ENCODE measurements at regions not wholly inside any gene's neighbourhood (a gene's known extent, or its start where the extent isn't known, plus 50 kb on each side); places are given as distances from the start of the nearest gene placed in this dataset.

DNA sequence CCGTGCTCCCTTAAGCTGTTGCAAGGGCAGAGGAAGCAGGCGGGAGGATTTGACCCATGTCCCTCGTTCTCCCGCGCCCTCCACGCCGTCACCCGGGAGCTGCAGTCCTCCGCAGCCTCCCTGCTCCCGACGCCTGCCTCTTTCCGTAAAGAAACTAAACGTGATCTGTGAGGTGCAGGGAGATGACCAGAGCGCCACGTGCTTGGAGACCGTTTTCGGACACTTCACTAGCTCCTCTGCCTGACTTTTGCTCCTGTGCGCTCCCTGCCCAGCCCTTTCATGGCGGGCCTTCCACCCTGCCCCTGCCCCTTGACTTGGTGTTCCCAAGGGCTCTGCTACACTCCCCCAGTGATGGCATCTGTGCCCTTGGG is 171.2 kb downstream of the LSM5 start:
- Histone ChIP-seq H4K20me1 (ENCODE audit: insufficient read depth, low read length) (no peaks in the 10 kb centered on the region), H3K4me2 (ENCODE audit: insufficient read depth, low read length) (peak overlapping the region; percentile 43), H2AFZ (ENCODE audit: low read length) (peak overlapping the region; percentile 22), H3K36me3 (ENCODE audit: insufficient read depth, low read length) (no peaks in the 10 kb centered on the region), H3K4me1 (ENCODE audit: insufficient read depth, low read length) (no peaks in the 10 kb centered on the region), H3K4me3 (ENCODE audit: insufficient read depth, low read length) (peak overlapping the region; percentile 19), H3K27ac (ENCODE audit: low read depth, low read length) (no peak overlapping the region), H3K79me2 (ENCODE audit: insufficient read depth, low read length) (no peaks in the 10 kb centered on the region), H3K27me3 (ENCODE audit: insufficient read depth, low read length) (peaks cover 10% of the 10 kb centered on the region), H3K9me3 (ENCODE audit: low read depth, low read length) (no peaks in the 10 kb centered on the region)
- TF ChIP-seq, protein P1, sequence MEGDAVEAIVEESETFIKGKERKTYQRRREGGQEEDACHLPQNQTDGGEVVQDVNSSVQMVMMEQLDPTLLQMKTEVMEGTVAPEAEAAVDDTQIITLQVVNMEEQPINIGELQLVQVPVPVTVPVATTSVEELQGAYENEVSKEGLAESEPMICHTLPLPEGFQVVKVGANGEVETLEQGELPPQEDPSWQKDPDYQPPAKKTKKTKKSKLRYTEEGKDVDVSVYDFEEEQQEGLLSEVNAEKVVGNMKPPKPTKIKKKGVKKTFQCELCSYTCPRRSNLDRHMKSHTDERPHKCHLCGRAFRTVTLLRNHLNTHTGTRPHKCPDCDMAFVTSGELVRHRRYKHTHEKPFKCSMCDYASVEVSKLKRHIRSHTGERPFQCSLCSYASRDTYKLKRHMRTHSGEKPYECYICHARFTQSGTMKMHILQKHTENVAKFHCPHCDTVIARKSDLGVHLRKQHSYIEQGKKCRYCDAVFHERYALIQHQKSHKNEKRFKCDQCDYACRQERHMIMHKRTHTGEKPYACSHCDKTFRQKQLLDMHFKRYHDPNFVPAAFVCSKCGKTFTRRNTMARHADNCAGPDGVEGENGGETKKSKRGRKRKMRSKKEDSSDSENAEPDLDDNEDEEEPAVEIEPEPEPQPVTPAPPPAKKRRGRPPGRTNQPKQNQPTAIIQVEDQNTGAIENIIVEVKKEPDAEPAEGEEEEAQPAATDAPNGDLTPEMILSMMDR (IDR thresholded peaks at IDR 0.05; ENCODE audit: extremely low read depth, low read depth, low read length): no peak
- no peak for DNase-seq (ENCODE audit: insufficient read length, low spot score, missing footprints)

DNA sequence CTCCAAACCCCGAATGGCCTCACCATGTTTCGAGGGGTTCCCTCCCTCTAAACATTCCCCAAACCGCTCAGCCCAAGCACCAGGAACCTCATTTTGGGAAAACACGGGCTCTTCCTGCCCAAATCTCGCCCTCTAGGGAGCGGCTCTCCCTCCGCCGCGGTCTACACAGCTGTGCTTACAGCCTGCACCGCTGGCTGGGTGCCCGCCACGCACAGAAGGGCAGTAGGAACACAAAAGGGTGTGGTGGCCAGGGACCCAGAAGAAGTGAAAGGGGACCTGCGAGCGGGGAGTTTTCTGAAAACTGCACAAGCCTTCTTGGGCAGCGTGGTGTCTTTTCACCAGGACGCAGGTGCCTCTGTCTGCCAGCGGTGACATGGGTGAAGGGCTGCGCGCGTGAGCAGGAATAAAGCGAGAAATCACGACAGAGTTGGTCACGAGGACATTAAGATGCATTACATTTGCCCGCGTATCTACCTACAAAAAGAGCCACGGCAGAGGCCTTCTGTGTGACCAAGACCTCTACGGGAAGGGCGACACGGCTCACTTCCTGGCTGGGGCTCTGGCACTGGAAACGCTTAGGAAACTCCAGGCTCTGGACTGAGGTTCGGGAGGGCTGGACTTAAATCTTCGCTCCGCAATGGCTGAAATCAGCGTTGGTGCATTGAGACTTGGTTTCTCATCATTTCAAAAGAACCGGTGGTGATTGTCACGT is 171.7 kb downstream of the LSM5 start:
- DNase-seq (ENCODE audit: insufficient read length, low spot score, missing footprints): no peak
- H3K36me3 ChIP-seq (ENCODE audit: insufficient read depth, low read length): no peaks in the 10 kb centered on the region
- H3K9me3 ChIP-seq (ENCODE audit: low read depth, low read length): no peaks in the 10 kb centered on the region
- H3K27me3 ChIP-seq (ENCODE audit: insufficient read depth, low read length): peaks cover 10% of the 10 kb centered on the region
- H3K4me3 ChIP-seq (ENCODE audit: insufficient read depth, low read length): peak overlapping the region; percentile 19
- H3K4me2 ChIP-seq (ENCODE audit: insufficient read depth, low read length): peak overlapping the region; percentile 43
- H3K79me2 ChIP-seq (ENCODE audit: insufficient read depth, low read length): no peaks in the 10 kb centered on the region
- H3K4me1 ChIP-seq (ENCODE audit: insufficient read depth, low read length): no peaks in the 10 kb centered on the region
- TF ChIP-seq, protein P1 (IDR thresholded peaks at IDR 0.05; ENCODE audit: extremely low read depth, low read depth, low read length): no peak
- no peaks in the 10 kb centered on the region for H4K20me1 ChIP-seq (ENCODE audit: insufficient read depth, low read length)
- H2AFZ ChIP-seq (ENCODE audit: low read length): peak overlapping the region; percentile 22
- H3K27ac ChIP-seq (ENCODE audit: low read depth, low read length): no peak overlapping the region

DNA sequence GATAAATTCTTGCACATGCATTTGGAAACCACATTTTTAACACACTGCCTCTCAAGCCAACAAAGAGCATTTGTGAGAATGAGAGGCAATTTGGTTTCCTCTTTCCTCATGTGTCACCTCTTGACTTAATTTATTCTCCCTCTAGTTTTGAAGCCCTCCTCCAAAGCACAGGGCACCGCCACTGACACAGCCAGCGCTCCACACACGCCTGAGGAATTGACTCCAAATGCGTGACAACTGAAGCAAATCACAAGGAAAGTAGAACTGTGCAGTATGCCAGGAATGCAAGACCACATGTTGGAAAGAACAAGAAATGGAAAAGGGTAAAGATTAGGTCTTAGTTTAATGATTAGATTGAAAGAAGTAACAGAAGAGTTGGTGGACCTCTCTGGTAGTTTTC is 173.3 kb downstream of the LSM5 start:
- Histone ChIP-seq H3K4me2 (ENCODE audit: insufficient read depth, low read length) (no peak overlapping the region), H4K20me1 (ENCODE audit: insufficient read depth, low read length) (no peaks in the 10 kb centered on the region), H2AFZ (ENCODE audit: low read length) (no peak overlapping the region)

DNA sequence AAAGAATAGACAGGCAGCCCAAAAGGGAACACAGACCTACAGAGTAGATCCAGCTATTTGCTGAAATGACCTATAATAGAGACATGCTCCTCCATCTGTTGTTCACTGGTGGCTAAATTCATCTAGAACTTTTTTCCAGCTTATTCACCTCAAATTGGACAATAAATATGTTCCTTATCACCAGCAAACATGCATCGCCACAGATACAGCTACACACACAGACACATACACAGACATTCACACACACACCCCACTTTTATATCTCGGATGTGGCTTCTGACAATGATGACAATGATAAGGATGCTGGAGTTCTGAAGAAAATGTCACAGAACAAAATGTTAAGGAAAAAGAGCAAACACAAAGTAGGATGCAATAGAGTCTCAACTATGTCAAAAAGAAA is 175.4 kb downstream of the LSM5 start:
- TF ChIP-seq, protein P1 (IDR thresholded peaks at IDR 0.05; ENCODE audit: extremely low read depth, low read depth, low read length): no peak
- no peak overlapping the region for H3K27ac ChIP-seq (ENCODE audit: low read depth, low read length)
- no peak for DNase-seq (ENCODE audit: insufficient read length, low spot score, missing footprints)

More for the DNA sequence above, 173.3 kb downstream of the LSM5 start:
- H3K9me3 ChIP-seq (ENCODE audit: low read depth, low read length): no peaks in the 10 kb centered on the region
- TF ChIP-seq, protein P1 (IDR thresholded peaks at IDR 0.05; ENCODE audit: extremely low read depth, low read depth, low read length): no peak
- peaks cover 10% of the 10 kb centered on the region for H3K27me3 ChIP-seq (ENCODE audit: insufficient read depth, low read length)
- no peaks in the 10 kb centered on the region for H3K36me3 ChIP-seq (ENCODE audit: insufficient read depth, low read length)
- no peak for DNase-seq (ENCODE audit: insufficient read length, low spot score, missing footprints)
- no peaks in the 10 kb centered on the region for H3K79me2 ChIP-seq (ENCODE audit: insufficient read depth, low read length)
- no peak overlapping the region for H3K4me3 ChIP-seq (ENCODE audit: insufficient read depth, low read length)
- no peaks in the 10 kb centered on the region for H3K4me1 ChIP-seq (ENCODE audit: insufficient read depth, low read length)
- H3K27ac ChIP-seq (ENCODE audit: low read depth, low read length): no peak overlapping the region

More for the DNA sequence above, 175.4 kb downstream of the LSM5 start:
- Histone ChIP-seq H4K20me1 (ENCODE audit: insufficient read depth, low read length) (no peaks in the 10 kb centered on the region), H3K4me3 (ENCODE audit: insufficient read depth, low read length) (no peak overlapping the region), H2AFZ (ENCODE audit: low read length) (no peak overlapping the region), H3K27me3 (ENCODE audit: insufficient read depth, low read length) (peaks cover 10% of the 10 kb centered on the region), H3K36me3 (ENCODE audit: insufficient read depth, low read length) (no peaks in the 10 kb centered on the region), H3K9me3 (ENCODE audit: low read depth, low read length) (no peaks in the 10 kb centered on the region), H3K4me1 (ENCODE audit: insufficient read depth, low read length) (no peaks in the 10 kb centered on the region), H3K79me2 (ENCODE audit: insufficient read depth, low read length) (no peaks in the 10 kb centered on the region), H3K4me2 (ENCODE audit: insufficient read depth, low read length) (no peak overlapping the region)

All from osteoblast (primary cell).